ENCODE measurements at regions not wholly inside any gene's neighbourhood (a gene's known extent, or its start where the extent isn't known, plus 50 kb on each side); places are given as distances from the start of the nearest gene placed in this dataset.
A peak's percentile ranks its signal among the peaks of the same experiment; 100 is the strongest.

- Histone ChIP-seq H3K9me3 (ENCODE audit: control insufficient read depth in 2 of 3, insufficient read depth in 1 of 3, low read length in 3 of 3) (no peaks in the 10 kb centered on the region), H3K9ac (ENCODE audit: low read length in 3 of 3) (no peak overlapping the region), H3K27me3 (ENCODE audit: control insufficient read depth, insufficient read depth, low read length) (no peaks in the 10 kb centered on the region), H3K4me3 (ENCODE audit: low read length in 3 of 3) (no peak overlapping the region), H3K27ac (ENCODE audit: low read depth in 2 of 2, low read length in 2 of 2) (no peak overlapping the region), H3K4me1 (ENCODE audit: control insufficient read depth in 2 of 3, insufficient read depth in 2 of 3, low read depth in 1 of 3, low read length in 3 of 3) (no peaks in the 10 kb centered on the region), H3K36me3 (ENCODE audit: control insufficient read depth in 2 of 3, insufficient read depth in 3 of 3, low read length in 3 of 3) (no peaks in the 10 kb centered on the region)
- FAIRE-seq (no peak), DNase-seq (no peak)
- intact Hi-C loops (cut with DNase I): no loop called here
- TF ChIP-seq CTCF (IDR thresholded peaks at IDR 0.05; ENCODE audit: borderline replicate concordance, extremely low read depth, insufficient read depth): no peak
Observed at GRCh38 chr12:74379114-74379513, 158.5 kb upstream of the ATXN7L3B start.

GRCh38 chr12:74381958-74382357 lies 155.7 kb upstream of the ATXN7L3B start:
- TF ChIP-seq CTCF (IDR thresholded peaks at IDR 0.05; ENCODE audit: borderline replicate concordance, extremely low read depth, insufficient read depth): no peak
- no peak overlapping the region for H3K4me3 ChIP-seq (ENCODE audit: low read length in 3 of 3)
- FAIRE-seq (no peak), DNase-seq (no peak)
- no peaks in the 10 kb centered on the region for H3K27me3 ChIP-seq (ENCODE audit: control insufficient read depth, insufficient read depth, low read length)
- H3K4me1 ChIP-seq (ENCODE audit: control insufficient read depth in 2 of 3, insufficient read depth in 2 of 3, low read depth in 1 of 3, low read length in 3 of 3): no peaks in the 10 kb centered on the region
- no peak overlapping the region for H3K9ac ChIP-seq (ENCODE audit: low read length in 3 of 3)
- intact Hi-C loops (cut with DNase I): no loop called here
- H3K36me3 ChIP-seq (ENCODE audit: control insufficient read depth in 2 of 3, insufficient read depth in 3 of 3, low read length in 3 of 3): no peaks in the 10 kb centered on the region
- H3K27ac ChIP-seq (ENCODE audit: low read depth in 2 of 2, low read length in 2 of 2): no peak overlapping the region
- H3K9me3 ChIP-seq (ENCODE audit: control insufficient read depth in 2 of 3, insufficient read depth in 1 of 3, low read length in 3 of 3): no peaks in the 10 kb centered on the region

GRCh38 chr12:74382983-74383382 lies 154.7 kb upstream of the ATXN7L3B start:
- intact Hi-C loops (cut with DNase I): no loop called here
- DNase-seq (peak in 1 of 5 donors; percentile 21), FAIRE-seq (no peak)
- no peaks in the 10 kb centered on the region for H3K36me3 ChIP-seq (ENCODE audit: control insufficient read depth in 2 of 3, insufficient read depth in 3 of 3, low read length in 3 of 3)
- no peak overlapping the region for H3K4me3 ChIP-seq (ENCODE audit: low read length in 3 of 3)
- H3K27me3 ChIP-seq (ENCODE audit: control insufficient read depth, insufficient read depth, low read length): no peaks in the 10 kb centered on the region
- H3K4me1 ChIP-seq (ENCODE audit: control insufficient read depth in 2 of 3, insufficient read depth in 2 of 3, low read depth in 1 of 3, low read length in 3 of 3): no peaks in the 10 kb centered on the region
- TF ChIP-seq CTCF (IDR thresholded peaks at IDR 0.05; ENCODE audit: borderline replicate concordance, extremely low read depth, insufficient read depth): no peak
- no peak overlapping the region for H3K9ac ChIP-seq (ENCODE audit: low read length in 3 of 3)
- no peak overlapping the region for H3K27ac ChIP-seq (ENCODE audit: low read depth in 2 of 2, low read length in 2 of 2)
- H3K9me3 ChIP-seq (ENCODE audit: control insufficient read depth in 2 of 3, insufficient read depth in 1 of 3, low read length in 3 of 3): no peaks in the 10 kb centered on the region

DNA sequence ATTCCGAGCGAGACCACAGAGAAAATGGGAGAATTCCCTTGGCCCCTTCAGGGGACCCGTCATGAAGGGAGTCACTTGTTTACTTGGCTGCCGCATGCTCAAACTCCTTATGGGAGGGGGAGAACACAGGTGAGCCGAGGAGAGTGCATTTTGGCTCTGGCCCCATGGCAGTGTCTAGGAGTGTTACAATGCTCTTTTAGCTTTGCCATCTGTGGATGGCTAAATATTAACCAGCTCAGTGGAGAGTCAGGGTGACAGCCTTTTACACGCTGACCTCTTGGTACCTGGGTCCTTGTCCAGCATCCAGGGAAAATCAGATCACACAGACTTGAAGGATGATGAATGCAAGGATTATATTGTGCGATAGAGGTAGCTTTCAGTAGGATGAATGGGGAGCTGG lies 146.4 kb upstream of the ATXN7L3B start:
- Histone ChIP-seq H3K9me3 (ENCODE audit: control insufficient read depth in 2 of 3, insufficient read depth in 1 of 3, low read length in 3 of 3) (no peaks in the 10 kb centered on the region), H3K4me1 (ENCODE audit: control insufficient read depth in 2 of 3, insufficient read depth in 2 of 3, low read depth in 1 of 3, low read length in 3 of 3) (no peaks in the 10 kb centered on the region), H3K27me3 (ENCODE audit: control insufficient read depth, insufficient read depth, low read length) (no peaks in the 10 kb centered on the region), H3K36me3 (ENCODE audit: control insufficient read depth in 2 of 3, insufficient read depth in 3 of 3, low read length in 3 of 3) (no peaks in the 10 kb centered on the region), H3K9ac (ENCODE audit: low read length in 3 of 3) (no peak overlapping the region), H3K4me3 (ENCODE audit: low read length in 3 of 3) (no peak overlapping the region), H3K27ac (ENCODE audit: low read depth in 2 of 2, low read length in 2 of 2) (no peak overlapping the region)
- TF ChIP-seq CTCF (IDR thresholded peaks at IDR 0.05; ENCODE audit: borderline replicate concordance, extremely low read depth, insufficient read depth): no peak
- FAIRE-seq (no peak), DNase-seq (no peak)
- intact Hi-C loops (cut with DNase I): no loop called here

Data from kidney (tissue), 13 donors.